NB4 (cell line): ENCODE measurements at regions not wholly inside any gene's neighbourhood (a gene's known extent, or its start where the extent isn't known, plus 50 kb on each side); places are given as distances from the start of the nearest gene placed in this dataset.

Experiments used
- DNase-seq: peaks from one replicate; pipeline ENCODE4 v3.0.0; 2010; ENCODE audit warnings: low read depth
- H3K4me3 ChIP-seq: one replicate; pipeline ENCODE4 v1.5.1; 2011; ENCODE audit warnings: mild to moderate bottlenecking, low read depth, low read length, moderate library complexity
- CTCF ChIP-seq: IDR thresholded peaks from one replicate; pipeline ENCODE4 v1.5.1; 2012; ENCODE audit warnings: low read depth, low read length
- MAX ChIP-seq: IDR thresholded peaks from 2 replicates; pipeline ENCODE4 v1.6.1; 2011; ENCODE audit warnings: low read depth, low read length
- MYC ChIP-seq: IDR thresholded peaks from 2 replicates; pipeline ENCODE4 v1.6.1; 2011; ENCODE audit warnings: low read depth, low read length
- POLR2A ChIP-seq: IDR thresholded peaks from 2 replicates; pipeline ENCODE4 v1.6.1; 2011; ENCODE audit warnings: mild to moderate bottlenecking; ENCODE audit not compliant: insufficient read length; ENCODE audit errors: extremely low read depth

- no peak overlapping the region for H3K4me3 ChIP-seq
- TF ChIP-seq POLR2A (no peak), MAX (no peak), MYC (no peak), CTCF (no peak)
- DNase-seq: no peak
Observed at GRCh38 chr2:41375901-41376300, 671.9 kb upstream of the PKDCC start.

- no peak for DNase-seq
- TF ChIP-seq MAX (no peak), POLR2A (no peak), MYC (no peak), CTCF (no peak)
- no peak overlapping the region for H3K4me3 ChIP-seq
Observed at GRCh38 chr2:41377837-41378236, 670.0 kb upstream of the PKDCC start.

GRCh38 chr2:41378420-41378819 is 669.4 kb upstream of the PKDCC start:
- DNase-seq: no peak
- H3K4me3 ChIP-seq: no peak overlapping the region
- TF ChIP-seq MYC (no peak), POLR2A (no peak), MAX (no peak), CTCF (no peak)

GRCh38 chr2:41379496-41380221 is 668.2 kb upstream of the PKDCC start:
- no peak overlapping the region for H3K4me3 ChIP-seq
- no peak for TF ChIP-seq POLR2A
- no peak for TF ChIP-seq MYC
- no peak for TF ChIP-seq MAX
- no peak for TF ChIP-seq CTCF
- DNase-seq: no peak

- DNase-seq: no peak
- H3K4me3 ChIP-seq: no peak overlapping the region
- TF ChIP-seq POLR2A: no peak
- no peak for TF ChIP-seq MYC
- no peak for TF ChIP-seq CTCF
- no peak for TF ChIP-seq MAX
Observed at GRCh38 chr2:41381701-41382100, 666.1 kb upstream of the PKDCC start.
